HG03108 (cell line): ENCODE measurements at regions not wholly inside any gene's neighbourhood (a gene's known extent, or its start where the extent isn't known, plus 50 kb on each side); places are given as distances from the start of the nearest gene placed in this dataset.
"Not testable (repeated sequence)": the region's sequence is repeated elsewhere in the genome, so short reads cannot be mapped to it uniquely, and the experiment has no call there.

Experiments
- ATAC-seq: cut with Tn5 transposase; IDR thresholded peaks from one replicate; pipeline ENCODE4 v1.9.1; 2021; ENCODE audit warnings: moderate library complexity; ENCODE audit not compliant: unreplicated experiment

DNA sequence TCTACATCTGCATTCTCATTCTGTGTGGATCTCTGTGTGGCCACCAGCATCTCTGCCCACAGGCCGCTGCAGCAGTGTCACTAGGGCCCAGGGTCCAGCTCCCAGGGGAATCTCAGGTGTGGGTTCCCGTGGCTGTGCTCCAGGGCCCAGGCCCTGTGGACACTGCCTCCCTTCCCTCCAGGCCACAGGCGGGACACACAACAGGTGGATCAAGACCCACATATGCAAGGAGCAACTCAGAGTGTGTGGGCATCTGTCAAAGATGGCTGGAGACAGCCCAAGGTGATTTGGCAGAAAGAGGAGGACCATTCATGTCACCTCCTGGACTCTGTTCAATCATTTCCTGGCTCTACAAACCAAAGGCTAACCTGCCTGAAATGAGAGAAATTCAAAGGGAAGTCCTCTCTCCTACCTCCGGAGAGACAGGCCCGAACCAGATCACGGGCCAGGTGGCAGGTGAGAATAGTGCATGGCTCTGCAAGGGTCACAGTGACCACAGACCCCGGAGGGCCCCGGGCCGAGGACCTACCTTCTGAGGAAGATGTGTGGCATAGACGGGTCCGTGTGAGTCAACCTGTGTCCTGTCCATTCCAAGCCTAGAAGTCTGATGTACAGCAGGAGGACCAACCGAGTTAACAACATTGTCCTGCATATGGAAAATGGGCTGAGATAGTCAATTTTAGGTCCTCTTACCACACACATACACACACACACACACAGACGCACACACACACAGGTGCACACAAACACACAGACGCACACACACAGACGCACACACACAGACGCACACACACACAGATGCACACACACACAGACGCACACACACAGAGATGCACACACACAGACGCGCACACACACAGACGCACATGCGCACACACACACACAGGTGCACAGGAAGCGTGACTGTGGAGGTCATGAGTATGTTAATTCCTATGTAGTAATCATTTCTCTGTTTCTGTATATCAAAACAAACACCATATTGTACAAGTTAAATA lies 1068.5 kb downstream of the BRD1 start:
- no peak for ATAC-seq

DNA sequence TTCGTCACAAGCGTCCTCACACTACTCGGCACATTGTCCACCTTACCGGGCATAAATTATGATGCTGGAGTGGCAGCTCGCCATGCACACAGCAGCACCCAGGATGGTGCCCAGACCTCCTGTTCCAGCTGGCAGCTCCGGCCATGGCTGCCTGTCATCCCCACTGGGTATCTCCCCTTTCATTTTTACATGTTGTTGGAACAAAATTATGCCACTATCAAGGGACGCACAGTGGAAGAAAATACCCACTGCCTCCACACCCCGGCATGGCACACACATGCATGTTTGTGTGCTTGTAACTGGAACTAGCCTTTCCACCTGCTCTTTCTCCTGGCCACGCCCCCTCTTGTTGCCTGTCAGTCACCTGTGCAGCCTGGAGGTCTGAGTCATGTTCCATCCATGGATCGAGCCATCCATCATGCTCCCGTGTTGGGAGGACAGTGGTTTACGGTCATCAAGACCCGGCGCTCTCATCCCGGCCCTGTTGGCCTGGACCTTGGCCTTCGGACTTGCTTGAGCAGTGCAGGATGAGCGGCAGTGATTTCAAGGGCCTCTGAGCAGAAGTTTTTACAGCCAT lies 1069.6 kb downstream of the BRD1 start:
- ATAC-seq: no peak

GRCh38 chr22:48757581-48757980 lies 1070.1 kb downstream of the BRD1 start:
- no peak for ATAC-seq

DNA sequence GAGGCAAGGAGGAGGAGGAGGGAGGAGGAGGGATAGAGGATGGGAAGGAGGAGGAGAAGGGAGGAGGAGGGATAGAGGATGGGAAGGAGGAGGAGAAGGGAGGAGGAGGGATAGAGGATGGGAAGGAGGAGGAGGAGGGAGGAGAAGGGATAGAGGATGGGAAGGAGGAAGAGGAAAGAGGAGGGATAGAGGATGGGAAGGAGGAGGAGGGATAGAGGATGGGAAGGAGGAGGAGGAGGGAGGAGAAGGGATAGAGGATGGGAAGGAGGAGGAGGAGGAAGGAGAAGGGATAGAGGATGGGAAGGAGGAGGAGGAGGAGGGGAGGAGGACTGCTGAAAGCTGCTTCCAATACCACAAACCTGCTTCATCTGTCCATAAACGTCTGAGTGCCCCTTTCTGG lies 1070.5 kb downstream of the BRD1 start:
- not testable (repeated sequence) for ATAC-seq

DNA sequence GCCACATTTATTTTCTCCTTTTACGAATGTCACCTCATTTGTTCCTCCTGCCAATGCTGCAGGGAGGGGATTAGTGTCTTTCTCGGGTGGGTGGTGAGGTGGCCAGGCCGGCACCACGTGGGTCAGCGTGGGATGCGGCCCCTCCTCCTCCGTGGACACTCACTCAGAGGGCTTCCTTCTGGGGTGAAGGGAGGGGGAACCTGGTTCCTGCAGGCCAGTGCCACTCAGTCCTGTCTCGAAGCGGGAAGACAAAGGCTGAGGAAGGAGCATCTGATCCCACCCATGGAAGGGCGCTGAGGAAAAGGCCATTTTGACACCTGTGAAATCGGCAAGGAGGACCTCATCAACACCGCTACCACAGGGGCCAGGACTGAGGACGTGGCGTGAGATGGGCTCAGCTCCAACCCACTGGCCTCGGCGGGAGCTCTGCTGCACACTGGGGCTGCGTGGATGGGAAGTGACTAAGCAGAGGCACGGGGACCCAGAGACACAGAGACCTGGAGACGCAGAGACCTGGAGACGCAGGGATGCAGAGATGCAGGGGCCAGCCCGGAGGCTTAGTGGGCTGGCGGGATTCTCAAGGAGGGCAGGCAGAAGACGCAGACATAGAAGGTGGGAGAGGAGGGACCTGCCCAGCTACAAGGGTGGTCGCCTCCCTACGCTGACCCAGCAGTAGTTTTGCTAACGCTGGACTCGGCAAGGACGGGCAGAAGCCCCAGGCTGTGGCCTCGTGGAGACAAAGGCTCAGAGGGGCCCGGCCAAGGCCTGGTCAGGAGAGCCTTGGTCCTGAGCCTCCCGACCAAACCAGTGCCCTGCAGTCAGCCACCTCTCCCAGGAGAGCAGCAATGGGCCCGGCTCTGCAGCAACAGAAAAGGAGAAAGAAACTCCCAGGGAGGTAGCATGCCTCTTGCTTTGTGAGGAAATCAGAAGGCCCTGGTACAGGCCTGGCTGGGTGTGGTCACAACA lies 1071.2 kb downstream of the BRD1 start:
- ATAC-seq: no peak

DNA sequence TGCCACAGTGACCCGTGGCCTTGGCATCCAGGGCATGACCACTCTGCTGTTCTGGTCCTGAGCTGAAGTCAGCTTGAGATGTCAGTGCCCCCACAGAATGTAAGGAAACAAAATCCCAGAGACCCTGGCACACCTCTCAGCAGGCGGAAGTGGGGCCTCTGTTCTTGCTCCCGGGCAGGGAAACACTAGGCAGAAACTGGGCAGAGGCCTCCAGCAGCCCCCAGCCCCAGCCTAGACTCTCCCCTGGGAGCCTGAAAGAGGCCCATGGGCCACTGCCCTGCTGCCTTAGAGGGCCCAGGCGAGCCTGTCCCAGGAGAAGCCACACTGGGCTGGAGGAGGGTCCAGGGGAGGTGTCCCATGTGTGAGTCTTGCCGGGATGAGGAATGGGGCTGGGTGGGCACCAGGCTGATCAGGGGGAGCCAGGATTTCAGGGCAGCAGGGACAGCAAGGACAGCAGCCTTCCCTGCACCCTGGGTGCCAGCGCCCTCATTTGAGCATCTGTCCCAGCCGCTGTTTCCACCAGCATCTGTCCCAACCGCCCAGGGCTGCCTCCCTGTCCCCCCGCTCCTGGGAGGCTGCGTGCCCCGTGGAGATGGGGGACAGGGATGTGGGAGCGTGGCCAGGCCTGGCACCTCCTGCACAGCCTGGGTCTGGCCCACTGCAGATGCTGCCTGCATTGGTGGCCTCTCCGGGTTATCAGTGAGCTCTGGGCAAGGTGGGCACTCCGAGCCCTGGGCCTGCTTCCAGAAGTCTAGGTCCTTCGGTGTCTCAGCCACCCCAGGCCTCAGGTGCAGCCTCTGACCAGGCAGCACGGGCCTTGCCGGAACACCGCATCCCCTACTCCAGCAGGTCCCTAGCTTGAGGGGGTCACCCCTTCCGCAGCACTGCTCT lies 1072.4 kb downstream of the BRD1 start:
- ATAC-seq: no peak

- ATAC-seq: no peak
Observed at GRCh38 chr22:48754611-48755058, 1073.0 kb downstream of the BRD1 start.

GRCh38 chr22:48753752-48754517 lies 1073.7 kb downstream of the BRD1 start:
- no peak for ATAC-seq

DNA sequence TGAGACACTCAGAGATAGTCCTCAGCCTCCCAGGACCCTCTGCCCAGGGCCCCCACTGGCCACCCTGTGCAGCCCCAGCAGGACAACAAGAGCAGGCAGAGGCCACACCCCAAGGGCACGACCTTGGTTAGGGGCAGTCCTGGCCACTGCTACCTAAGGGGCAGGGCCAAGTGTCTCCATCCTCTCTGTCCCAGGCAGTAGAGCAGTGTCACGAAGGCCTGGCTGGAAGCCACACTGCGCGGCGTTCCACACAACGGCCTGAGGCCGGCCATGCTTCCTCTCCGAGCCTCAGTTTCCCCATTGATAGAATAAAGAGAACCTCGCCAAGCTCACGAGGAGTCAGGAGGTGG lies 1074.3 kb downstream of the BRD1 start:
- ATAC-seq: no peak

DNA sequence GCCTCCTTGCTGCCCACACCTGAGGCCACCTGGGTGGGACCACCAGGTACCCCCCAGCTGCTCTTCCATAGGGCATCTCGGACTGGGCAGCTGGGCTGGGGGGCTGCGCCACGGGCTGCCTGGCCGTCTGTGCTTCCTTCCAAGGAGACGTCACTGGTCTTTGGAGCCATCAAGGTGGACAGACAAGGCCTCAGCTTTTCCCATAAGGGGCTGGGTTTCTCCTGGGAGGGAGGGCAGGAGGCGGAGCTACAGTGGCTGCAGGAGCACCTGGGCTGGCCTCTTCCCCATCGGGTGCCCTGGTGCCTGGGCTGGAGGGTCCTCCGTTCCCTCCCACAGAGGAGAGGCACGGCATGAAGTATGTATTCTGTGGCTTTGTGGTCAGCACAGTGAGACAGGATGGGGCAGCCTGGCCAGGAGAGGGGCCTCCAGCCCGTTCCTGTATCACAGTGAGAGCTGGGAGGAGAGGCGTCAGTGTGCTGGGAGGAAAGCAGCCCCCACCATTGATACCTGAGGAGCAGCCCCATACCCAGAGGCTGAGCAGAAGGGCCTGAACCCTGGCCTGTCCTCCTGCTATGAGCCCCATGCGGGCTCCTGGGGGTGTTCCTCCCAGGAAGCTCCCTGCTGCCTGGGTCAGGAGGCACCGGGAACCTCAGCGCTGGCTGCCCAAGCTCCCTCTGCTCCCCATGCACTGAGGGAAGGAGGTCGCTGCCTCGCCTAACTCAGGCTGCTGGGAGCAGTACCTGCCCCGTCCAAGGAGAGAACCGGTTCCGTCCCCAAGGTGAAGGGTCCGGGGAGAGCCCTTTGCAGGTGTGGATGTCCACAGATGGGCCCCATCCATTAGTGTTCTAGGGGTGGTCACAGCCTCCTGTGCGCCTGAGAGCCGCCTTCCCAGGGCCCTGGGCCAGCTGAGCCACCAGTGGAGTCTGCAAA lies 1075.0 kb downstream of the BRD1 start:
- ATAC-seq: no peak

GRCh38 chr22:48751539-48752437 lies 1075.9 kb downstream of the BRD1 start:
- no peak for ATAC-seq

GRCh38 chr22:48750826-48751440 lies 1076.7 kb downstream of the BRD1 start:
- ATAC-seq: no peak

- no peak for ATAC-seq
Observed at GRCh38 chr22:48750282-48750681, 1077.4 kb downstream of the BRD1 start.

GRCh38 chr22:48749555-48750227 lies 1078.0 kb downstream of the BRD1 start:
- ATAC-seq: no peak

DNA sequence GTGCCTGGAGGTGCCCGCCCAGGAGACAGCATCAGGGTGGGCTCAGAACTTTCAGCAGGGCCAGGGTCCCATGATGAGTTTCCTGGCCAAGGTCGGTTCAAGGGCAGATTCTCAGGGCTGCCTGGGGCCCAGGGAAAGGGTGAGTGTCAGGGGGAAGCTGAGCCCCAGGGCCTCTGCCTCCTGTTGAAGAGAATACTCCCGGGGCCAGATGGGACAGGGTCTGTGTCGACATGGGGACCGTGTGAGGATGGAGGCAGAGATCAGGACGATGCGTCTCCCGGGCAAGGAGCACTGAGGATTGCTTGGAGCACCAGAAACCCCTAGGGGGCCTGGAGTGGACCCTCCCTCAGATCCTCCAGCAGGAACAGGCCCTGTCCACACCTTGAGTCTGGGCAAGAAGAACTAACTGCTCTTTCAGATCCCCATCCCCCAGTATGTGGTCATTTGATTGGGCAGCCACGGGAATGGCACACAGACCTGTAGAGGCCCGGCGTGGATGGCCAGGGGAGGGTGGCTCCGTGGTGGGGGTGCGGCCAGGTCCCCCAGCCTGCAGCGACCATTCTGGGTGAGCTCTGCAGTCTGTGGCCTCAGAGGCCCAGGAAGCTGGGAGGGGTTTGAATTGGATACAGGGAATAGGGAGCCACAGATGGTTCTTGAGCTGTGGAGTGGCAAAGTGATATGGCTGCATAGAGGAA lies 1078.7 kb downstream of the BRD1 start:
- ATAC-seq: no peak
